Skeletal muscle tissue (tissue), 3 donors: ENCODE measurements at regions not wholly inside any gene's neighbourhood (a gene's known extent, or its start where the extent isn't known, plus 50 kb on each side); places are given as distances from the start of the nearest gene placed in this dataset.

ENCODE experiments used
- H3K27ac ChIP-seq: one replicate; pipeline ENCODE4 v1.7.0; 2013; ENCODE audit warnings: mild to moderate bottlenecking, low read depth, low read length, inconsistent platforms
- H3K27me3 ChIP-seq, 3 donors: one replicate each; pipeline ENCODE4 v1.7.0; 2013; ENCODE audit warnings: low read length in 3 of 3; ENCODE audit not compliant: control insufficient read depth in 3 of 3, insufficient read depth in 3 of 3
- H3K36me3 ChIP-seq, 3 donors: one replicate each; pipeline ENCODE4 v1.7.0; 2013; ENCODE audit warnings: low read length in 3 of 3; ENCODE audit not compliant: control insufficient read depth in 3 of 3, insufficient read depth in 3 of 3
- H3K4me1 ChIP-seq, 3 donors: one replicate each; pipeline ENCODE4 v1.7.0; 2013; ENCODE audit warnings: low read length in 3 of 3, mild to moderate bottlenecking in 3 of 3; ENCODE audit not compliant: control insufficient read depth in 3 of 3, insufficient read depth in 3 of 3
- H3K4me3 ChIP-seq, 3 donors: one replicate each; pipeline ENCODE4 v1.7.0; 2013; ENCODE audit warnings: low read length in 3 of 3
- H3K9ac ChIP-seq, 3 donors: one replicate each; pipeline ENCODE4 v1.7.0; 2013; ENCODE audit warnings: low read length in 3 of 3, mild to moderate bottlenecking in 3 of 3, moderate library complexity in 2 of 3, low read depth in 1 of 3
- H3K9me3 ChIP-seq, 3 donors: one replicate each; pipeline ENCODE4 v1.7.0; 2013; ENCODE audit warnings: low read length in 3 of 3; ENCODE audit not compliant: control insufficient read depth in 3 of 3
- donor health status: Osteomylitis.

DNA sequence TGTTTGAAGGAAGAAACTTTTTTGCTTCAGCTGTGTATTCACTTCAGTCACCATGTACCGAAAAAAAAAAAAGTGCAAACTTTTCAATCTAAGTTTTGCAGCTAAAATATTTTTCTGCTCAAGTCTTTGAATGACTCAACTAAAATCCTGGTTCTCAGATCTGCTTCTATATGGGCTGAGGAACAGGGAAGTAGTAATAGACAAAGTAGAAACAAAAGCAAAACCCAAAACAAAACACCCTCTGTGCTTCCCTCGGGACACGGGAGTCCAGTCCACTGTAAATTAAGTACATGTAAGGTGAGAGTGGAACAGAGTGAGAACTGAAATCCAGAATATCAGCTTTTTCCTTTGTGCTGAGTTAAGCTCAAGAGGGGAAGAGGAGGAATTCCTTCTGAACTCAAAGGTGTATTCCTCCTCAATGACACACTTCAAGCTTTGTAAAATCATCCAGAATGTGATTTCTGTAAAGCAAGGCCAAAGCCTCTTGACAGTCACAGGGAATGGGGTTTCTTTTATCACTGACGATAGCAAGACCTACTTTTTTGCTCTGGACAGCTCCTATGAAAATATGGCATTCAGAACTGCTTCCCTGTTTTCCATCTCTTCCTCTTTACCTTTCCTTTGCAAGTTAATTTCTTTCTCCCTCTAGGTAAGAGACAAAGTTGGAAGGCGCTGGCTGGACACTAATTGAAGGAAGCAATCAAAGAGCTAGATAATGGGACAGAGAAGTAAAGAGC is 433.5 kb upstream of the MMADHC start:
- H3K27me3 ChIP-seq: no peaks in the 10 kb centered on the region
- H3K9ac ChIP-seq: no peak overlapping the region
- no peaks in the 10 kb centered on the region for H3K36me3 ChIP-seq
- H3K27ac ChIP-seq: no peak overlapping the region
- H3K4me3 ChIP-seq: no peak overlapping the region
- no peaks in the 10 kb centered on the region for H3K4me1 ChIP-seq
- H3K9me3 ChIP-seq: no peaks in the 10 kb centered on the region

DNA sequence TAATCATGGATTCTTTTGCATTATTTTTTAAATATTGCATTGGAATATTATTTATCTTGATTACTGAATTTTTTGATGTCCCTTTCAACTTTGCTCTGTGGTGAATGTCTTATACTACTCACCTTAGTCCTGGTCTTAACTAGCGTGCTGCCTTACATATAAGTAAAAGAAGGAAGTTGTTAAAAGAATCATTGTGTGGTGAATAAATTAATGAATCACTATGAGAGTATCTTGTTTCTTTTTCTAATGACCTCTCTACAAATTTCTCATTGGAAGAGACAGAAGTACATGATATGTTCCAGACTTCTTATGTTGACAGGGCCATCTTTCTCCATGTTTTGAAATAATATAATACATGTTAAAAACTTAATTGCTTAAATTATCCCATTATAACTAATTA is 432.6 kb upstream of the MMADHC start:
- H3K4me1 ChIP-seq: no peaks in the 10 kb centered on the region
- H3K4me3 ChIP-seq: no peak overlapping the region
- no peak overlapping the region for H3K27ac ChIP-seq
- H3K9ac ChIP-seq: no peak overlapping the region
- H3K36me3 ChIP-seq: no peaks in the 10 kb centered on the region
- H3K9me3 ChIP-seq: no peaks in the 10 kb centered on the region
- no peaks in the 10 kb centered on the region for H3K27me3 ChIP-seq

DNA sequence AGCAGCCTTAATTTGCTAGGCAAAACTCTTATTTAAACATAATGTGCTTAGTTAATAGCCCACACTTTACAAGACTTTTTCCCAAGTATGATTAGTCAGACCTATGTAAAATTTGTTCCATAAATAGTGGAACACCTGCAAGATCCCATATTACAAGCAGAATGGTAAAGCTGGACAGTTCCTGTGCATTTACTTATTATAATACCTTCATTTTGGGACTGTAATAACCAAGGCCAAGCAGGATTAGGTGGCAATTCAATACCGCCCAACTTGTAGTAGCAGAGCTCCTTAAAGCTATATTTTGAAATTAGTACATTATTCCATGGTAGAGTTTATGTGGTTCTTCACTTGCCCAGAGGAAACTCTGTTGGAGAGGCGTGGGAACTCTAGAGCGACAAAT is 431.5 kb upstream of the MMADHC start:
- Histone ChIP-seq H3K9ac (no peak overlapping the region), H3K27me3 (no peaks in the 10 kb centered on the region), H3K36me3 (no peaks in the 10 kb centered on the region), H3K9me3 (no peaks in the 10 kb centered on the region), H3K27ac (no peak overlapping the region), H3K4me3 (no peak overlapping the region), H3K4me1 (no peaks in the 10 kb centered on the region)

DNA sequence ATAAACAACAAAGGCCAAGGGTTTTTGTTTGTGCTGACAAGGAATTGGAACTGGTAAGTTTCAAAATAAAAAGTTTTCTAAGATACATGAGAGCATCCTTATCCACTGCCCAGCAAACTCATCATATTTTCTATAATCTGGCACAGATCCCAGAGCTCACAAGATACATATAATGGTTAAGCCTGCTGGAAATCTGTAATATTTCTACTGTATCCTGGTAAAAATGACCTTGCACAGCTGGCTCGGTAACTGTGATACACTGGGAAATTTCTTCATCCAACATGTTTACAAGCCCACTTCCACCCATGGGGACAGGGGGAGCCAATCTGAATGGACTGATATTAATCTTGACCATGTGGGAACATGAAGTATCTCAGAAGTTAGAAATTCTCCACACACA is 425.4 kb upstream of the MMADHC start:
- Histone ChIP-seq H3K27ac (no peak overlapping the region), H3K4me3 (no peak overlapping the region), H3K36me3 (no peaks in the 10 kb centered on the region), H3K4me1 (no peaks in the 10 kb centered on the region), H3K9me3 (no peaks in the 10 kb centered on the region), H3K27me3 (no peaks in the 10 kb centered on the region), H3K9ac (no peak overlapping the region)

DNA sequence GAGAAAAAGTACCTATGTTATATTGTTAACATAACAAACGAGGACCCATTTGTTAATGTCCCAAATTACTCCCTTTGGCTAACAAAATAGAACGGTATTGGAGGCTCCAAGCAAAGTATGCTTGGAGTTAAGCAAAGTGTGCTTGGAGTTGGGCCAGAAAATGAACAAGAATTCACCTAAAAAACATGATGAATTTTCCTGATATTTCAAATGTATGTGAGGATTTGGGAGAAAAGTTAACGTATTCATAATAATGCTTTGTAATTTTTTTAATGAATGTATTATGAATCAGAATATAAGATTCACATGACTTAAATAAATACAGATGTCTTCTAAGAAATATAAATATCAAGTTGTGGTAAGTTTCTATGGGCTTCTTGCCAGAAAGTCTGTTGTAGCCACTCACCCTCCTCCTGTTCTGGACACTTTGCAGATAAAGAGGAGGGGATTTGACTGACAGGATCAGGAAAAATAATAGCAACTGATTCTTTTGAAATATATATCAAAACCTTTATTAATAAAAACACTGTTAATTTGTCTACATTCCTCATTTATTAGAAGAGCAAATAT is 423.7 kb upstream of the MMADHC start:
- H3K27ac ChIP-seq: no peak overlapping the region

DNA sequence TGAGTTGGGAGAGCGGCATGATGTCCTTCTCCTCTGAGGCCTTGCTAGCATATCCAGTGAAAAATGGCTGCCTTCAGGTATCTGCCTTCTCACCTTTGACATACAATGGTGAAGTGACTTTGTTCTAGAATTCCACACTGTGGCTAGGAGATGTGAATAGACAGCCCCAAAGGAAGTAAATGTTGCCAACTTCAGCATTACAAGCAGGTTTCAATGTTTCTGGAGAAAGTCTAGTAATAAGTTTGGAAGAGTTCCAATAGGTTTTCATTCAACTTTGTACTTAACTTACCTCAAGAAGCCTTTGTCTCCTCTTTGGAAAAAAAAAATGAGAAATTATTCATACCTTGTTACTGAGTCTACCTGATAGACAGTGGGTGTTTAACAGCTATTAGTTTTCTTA is 421.3 kb upstream of the MMADHC start:
- Histone ChIP-seq H3K9ac (no peak overlapping the region), H3K4me3 (no peak overlapping the region), H3K27me3 (no peaks in the 10 kb centered on the region), H3K36me3 (no peaks in the 10 kb centered on the region), H3K4me1 (no peaks in the 10 kb centered on the region), H3K9me3 (no peaks in the 10 kb centered on the region), H3K27ac (no peak overlapping the region)

More for the DNA sequence above, 423.7 kb upstream of the MMADHC start:
- no peaks in the 10 kb centered on the region for H3K9me3 ChIP-seq
- no peaks in the 10 kb centered on the region for H3K4me1 ChIP-seq
- no peak overlapping the region for H3K4me3 ChIP-seq
- H3K9ac ChIP-seq: no peak overlapping the region
- no peaks in the 10 kb centered on the region for H3K27me3 ChIP-seq
- no peaks in the 10 kb centered on the region for H3K36me3 ChIP-seq

DNA sequence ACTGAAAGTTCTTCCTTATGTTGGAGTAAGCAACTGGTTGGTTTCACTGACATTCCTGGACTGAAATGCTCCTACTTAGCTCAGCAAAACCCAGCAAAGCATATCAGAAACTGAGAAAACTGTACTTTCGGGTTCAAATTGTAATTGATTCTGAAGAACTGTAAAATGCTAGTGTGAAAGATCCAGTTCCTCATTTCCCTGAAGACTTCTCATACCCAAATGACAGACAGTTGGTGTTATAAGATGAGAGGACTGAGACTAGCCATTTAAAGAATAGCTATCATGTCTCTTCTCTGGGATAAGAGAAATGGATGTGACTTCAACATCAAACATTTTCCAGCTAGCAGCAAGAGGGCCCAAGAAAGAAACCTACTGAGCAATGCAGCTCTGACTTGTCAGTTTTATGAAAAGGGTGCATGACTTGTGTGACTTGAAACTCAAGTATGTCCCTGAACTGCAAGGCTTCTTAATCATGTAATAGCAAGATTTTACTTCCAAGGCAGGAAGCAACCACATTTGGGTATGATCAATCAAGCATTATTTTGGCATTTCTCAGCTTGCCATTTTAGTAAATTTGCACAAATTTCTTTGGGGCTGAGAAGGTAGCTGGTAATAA is 420.3 kb upstream of the MMADHC start:
- Histone ChIP-seq H3K27me3 (no peaks in the 10 kb centered on the region), H3K9me3 (no peaks in the 10 kb centered on the region), H3K36me3 (no peaks in the 10 kb centered on the region), H3K4me1 (no peaks in the 10 kb centered on the region), H3K9ac (no peak overlapping the region), H3K4me3 (no peak overlapping the region), H3K27ac (no peak overlapping the region)

DNA sequence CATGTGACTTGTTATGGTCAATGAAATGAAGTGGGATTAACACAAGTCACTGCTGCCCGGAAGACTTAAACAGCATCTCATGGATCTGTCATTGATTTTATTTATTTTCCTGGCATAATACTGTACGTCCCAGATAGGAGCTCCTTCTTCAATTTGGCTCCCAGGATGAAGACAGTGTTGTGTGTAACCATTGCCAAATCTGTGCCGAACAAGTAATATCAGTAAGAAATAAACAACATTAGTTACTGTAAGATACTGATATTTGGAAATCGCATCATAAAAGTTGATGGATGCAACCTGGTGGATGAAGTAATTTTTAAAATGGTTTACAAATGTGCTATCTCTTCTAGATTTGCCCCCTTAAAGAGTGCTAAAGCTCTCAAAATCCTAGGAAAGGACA is 419.0 kb upstream of the MMADHC start:
- H3K36me3 ChIP-seq: no peaks in the 10 kb centered on the region
- H3K27ac ChIP-seq: no peak overlapping the region
- no peaks in the 10 kb centered on the region for H3K9me3 ChIP-seq
- H3K4me1 ChIP-seq: no peaks in the 10 kb centered on the region
- no peak overlapping the region for H3K9ac ChIP-seq
- no peak overlapping the region for H3K4me3 ChIP-seq
- H3K27me3 ChIP-seq: no peaks in the 10 kb centered on the region

DNA sequence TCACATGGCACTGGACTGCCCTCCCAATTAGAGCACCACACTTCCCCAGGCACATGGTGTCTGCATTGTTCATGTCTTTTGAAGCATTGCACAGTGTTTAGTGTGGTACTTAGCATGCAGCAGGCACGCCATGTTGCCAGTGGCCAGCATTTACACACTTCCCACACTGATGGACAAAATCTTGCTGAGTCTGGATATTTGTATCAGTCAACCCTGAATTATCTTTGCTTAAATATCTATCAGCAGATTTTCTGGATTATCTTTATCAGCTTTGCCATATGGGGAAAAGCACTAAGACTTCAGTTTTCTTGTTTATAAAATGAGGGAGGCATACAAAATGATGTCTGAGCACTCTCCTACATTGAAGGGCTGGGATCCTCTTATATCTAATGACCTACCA is 416.0 kb upstream of the MMADHC start:
- H3K4me3 ChIP-seq: no peak overlapping the region
- no peaks in the 10 kb centered on the region for H3K36me3 ChIP-seq
- H3K4me1 ChIP-seq: no peaks in the 10 kb centered on the region
- no peaks in the 10 kb centered on the region for H3K27me3 ChIP-seq
- no peak overlapping the region for H3K9ac ChIP-seq
- H3K9me3 ChIP-seq: no peaks in the 10 kb centered on the region
- no peak overlapping the region for H3K27ac ChIP-seq

DNA sequence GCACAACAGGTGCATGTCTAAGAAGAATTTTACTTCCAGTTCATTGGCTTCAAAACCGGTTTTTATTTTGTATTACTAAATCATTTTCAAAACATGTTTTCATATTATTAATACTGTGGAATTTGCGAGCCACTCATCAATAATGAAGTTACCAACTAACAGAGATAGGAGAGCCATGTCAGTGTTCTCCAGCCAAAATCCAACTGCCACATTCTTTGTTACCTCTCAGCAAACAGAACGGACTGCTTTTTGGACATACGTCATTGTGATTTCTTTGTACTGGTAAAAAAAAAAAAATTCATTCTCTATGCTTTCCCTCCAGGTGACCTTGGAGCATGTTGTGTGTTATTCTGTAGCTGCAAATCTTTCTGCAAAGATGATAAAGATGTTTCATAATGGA is 414.2 kb upstream of the MMADHC start:
- Histone ChIP-seq H3K4me1 (no peaks in the 10 kb centered on the region), H3K9ac (no peak overlapping the region), H3K27me3 (no peaks in the 10 kb centered on the region), H3K27ac (no peak overlapping the region), H3K4me3 (no peak overlapping the region), H3K36me3 (no peaks in the 10 kb centered on the region), H3K9me3 (no peaks in the 10 kb centered on the region)
